Neuronal stem cell (in vitro differentiated cells): ENCODE measurements at regions not wholly inside any gene's neighbourhood (a gene's known extent, or its start where the extent isn't known, plus 50 kb on each side); places are given as distances from the start of the nearest gene placed in this dataset.
"Not testable (repeated sequence)": the region's sequence is repeated elsewhere in the genome, so short reads cannot be mapped to it uniquely, and the experiment has no call there.

Experiments
- DNase-seq: peaks from one replicate; pipeline ENCODE4 v3.0.0-alpha.2; 2013; ENCODE audit warnings: low spot score
- H2AFZ ChIP-seq: one replicate; pipeline ENCODE4 v1.6.1; 2013; ENCODE audit warnings: mild to moderate bottlenecking, low read length, inconsistent platforms
- H2AK5ac ChIP-seq: 2 replicates; pipeline ENCODE4 v1.6.1; 2013; ENCODE audit warnings: low read depth, mild to moderate bottlenecking, inconsistent platforms, low read length, moderate library complexity, mixed read lengths
- H2BK120ac ChIP-seq: 2 replicates; pipeline ENCODE4 v1.6.1; 2013; ENCODE audit warnings: low read depth, mild to moderate bottlenecking, inconsistent platforms, low read length, moderate library complexity, mixed read lengths
- H2BK12ac ChIP-seq: one replicate; pipeline ENCODE4 v1.6.1; 2013; ENCODE audit warnings: low read length, inconsistent platforms
- H2BK15ac ChIP-seq: 2 replicates; pipeline ENCODE4 v1.6.1; 2013; ENCODE audit warnings: mild to moderate bottlenecking, low read length, inconsistent platforms, mixed read lengths
- H2BK5ac ChIP-seq: one replicate; pipeline ENCODE4 v1.6.1; 2013; ENCODE audit warnings: inconsistent platforms, mild to moderate bottlenecking, low read length, moderate library complexity
- H3K14ac ChIP-seq: one replicate; pipeline ENCODE4 v1.6.1; 2013; ENCODE audit warnings: low read length, inconsistent platforms
- H3K18ac ChIP-seq: 2 replicates; pipeline ENCODE4 v1.6.1; 2013; ENCODE audit warnings: low read length, inconsistent platforms
- H3K23ac ChIP-seq: 2 replicates; pipeline ENCODE4 v1.6.1; 2013; ENCODE audit warnings: low read depth, mild to moderate bottlenecking, mixed read lengths, low read length, inconsistent platforms; ENCODE audit not compliant: poor library complexity
- H3K27ac ChIP-seq: replicated peaks from 3 replicates; pipeline ENCODE4 v1.5.1; 2013; ENCODE audit warnings: low read length, inconsistent platforms
- H3K27me3 ChIP-seq, 3 experiments: 2 replicates each; pipeline ENCODE4 v1.6.1; 2013; ENCODE audit warnings: low read length in 3 of 3, mild to moderate bottlenecking in 2 of 3, inconsistent platforms in 1 of 3, low read depth in 1 of 3, mixed read lengths in 1 of 3, moderate library complexity in 1 of 3; ENCODE audit not compliant: control insufficient read depth in 3 of 3, insufficient read depth in 3 of 3
- H3K36me3 ChIP-seq, 2 donors: replicated peaks in 1 of 2; 2 replicates each; pipeline ENCODE4 v1.6.1; 2013; ENCODE audit warnings: low read length in 2 of 2; ENCODE audit not compliant: control insufficient read depth in 2 of 2, insufficient read depth in 2 of 2
- H3K4ac ChIP-seq: 2 replicates; pipeline ENCODE4 v1.6.1; 2013; ENCODE audit warnings: inconsistent platforms, mild to moderate bottlenecking, low read length, moderate library complexity
- H3K4me1 ChIP-seq, 2 donors: 1 replicate in 1 of 2; 2 replicates in 1 of 2; pipeline ENCODE4 v1.6.1; 2013; ENCODE audit warnings: low read length in 2 of 2, low read depth in 1 of 2; ENCODE audit not compliant: control insufficient read depth in 2 of 2, insufficient read depth in 1 of 2
- H3K4me2 ChIP-seq: one replicate; pipeline ENCODE4 v1.6.1; 2013; ENCODE audit warnings: mild to moderate bottlenecking, low read length, inconsistent platforms; ENCODE audit not compliant: insufficient read depth, poor library complexity, severe bottlenecking
- H3K4me3 ChIP-seq, 2 donors: 2 replicates each; pipeline ENCODE4 v1.5.1; 2013; ENCODE audit warnings: low read length in 2 of 2, mild to moderate bottlenecking in 2 of 2, inconsistent platforms in 1 of 2, moderate library complexity in 1 of 2
- H3K79me1 ChIP-seq: one replicate; pipeline ENCODE4 v1.6.1; 2013; ENCODE audit warnings: low read depth, mild to moderate bottlenecking, inconsistent platforms, low read length, moderate library complexity
- H3K9ac ChIP-seq: one replicate; pipeline ENCODE4 v1.6.1; 2013; ENCODE audit warnings: mild to moderate bottlenecking, low read depth, low read length, inconsistent platforms; ENCODE audit not compliant: poor library complexity
- H3K9me3 ChIP-seq, 2 donors: replicated peaks in 1 of 2; 2 replicates each; pipeline versions ENCODE3 to v1.6.1; 2013; ENCODE audit warnings: low read length in 2 of 2, mild to moderate bottlenecking in 2 of 2, inconsistent platforms in 1 of 2, low read depth in 1 of 2, mixed read lengths in 1 of 2, moderate library complexity in 1 of 2; ENCODE audit not compliant: control insufficient read depth in 2 of 2, insufficient read depth in 1 of 2
- H4K8ac ChIP-seq: one replicate; pipeline ENCODE4 v1.6.1; 2013; ENCODE audit warnings: low read depth, mild to moderate bottlenecking, inconsistent platforms, low read length, moderate library complexity
- H4K91ac ChIP-seq: one replicate; pipeline ENCODE4 v1.6.1; 2013; ENCODE audit warnings: low read length, low read depth, mild to moderate bottlenecking, inconsistent platforms; ENCODE audit not compliant: poor library complexity
- WGBS, 2 donors: extraction: QIAGEN DNeasy Blood & Tissue Kit; methylation state at CpG; one replicate each; pipeline ENCODE4 v1.1.7; 2013; ENCODE audit warnings: missing lambda C conversion rate in 2 of 2, mixed read lengths in 1 of 2; ENCODE audit not compliant: insufficient read length in 2 of 2, insufficient replicate concordance in 1 of 2; ENCODE audit errors: extremely low coverage in 2 of 2; 5-methylcytosine and 5-hydroxymethylcytosine counted together

GRCh38 chr4:60724623-60725022 is 475.5 kb upstream of the ADGRL3 start:
- Histone ChIP-seq H2AFZ (no peak overlapping the region), H3K27ac (no peak overlapping the region), H3K36me3 (no peaks in the 10 kb centered on the region), H3K9me3 (no peaks in the 10 kb centered on the region), H3K4me2 (no peak overlapping the region), H4K91ac (no peak overlapping the region), H4K8ac (no peak overlapping the region), H3K14ac (no peak overlapping the region), H2BK120ac (no peak overlapping the region), H3K4me1 (no peaks in the 10 kb centered on the region), H3K18ac (no peak overlapping the region), H3K4ac (no peak overlapping the region), H2BK12ac (no peak overlapping the region), H2BK15ac (no peak overlapping the region), H2AK5ac (no peak overlapping the region), H3K27me3 (no peaks in the 10 kb centered on the region), H3K9ac (no peak overlapping the region), H3K4me3 (no peak overlapping the region), H3K79me1 (peaks cover 2% of the 10 kb centered on the region), H2BK5ac (no peak overlapping the region), H3K23ac (no peak overlapping the region)
- DNase-seq: no peak
- no CpG with 5 or more reads among the region's 3 CpGs for WGBS, 2 donors

DNA sequence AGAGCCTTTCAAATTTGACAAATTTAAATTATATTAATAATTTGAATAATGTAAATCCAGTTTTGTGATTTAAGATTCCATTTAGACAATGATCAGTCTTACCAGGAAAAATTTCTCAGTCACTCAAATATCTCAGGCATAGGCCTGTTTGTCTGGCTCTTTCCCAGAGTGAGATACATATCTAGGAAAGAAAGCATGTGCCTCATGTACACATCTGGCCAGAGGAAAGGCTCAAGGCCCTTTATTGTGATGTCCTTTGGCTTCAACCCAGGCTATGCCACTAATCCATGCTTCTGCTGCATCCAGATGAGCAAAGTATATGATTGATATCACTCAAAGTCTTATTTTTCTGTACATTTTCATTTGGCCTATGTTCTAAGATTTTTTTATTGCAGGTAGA is 473.3 kb upstream of the ADGRL3 start:
- no peak overlapping the region for H2BK120ac ChIP-seq
- no peak overlapping the region for H3K23ac ChIP-seq
- no peak overlapping the region for H2AFZ ChIP-seq
- H3K9ac ChIP-seq: no peak overlapping the region
- no peaks in the 10 kb centered on the region for H3K27me3 ChIP-seq
- no peak for DNase-seq
- H3K14ac ChIP-seq: no peak overlapping the region
- no peak overlapping the region for H3K27ac ChIP-seq
- H2BK5ac ChIP-seq: no peak overlapping the region
- H3K18ac ChIP-seq: no peak overlapping the region
- H3K9me3 ChIP-seq: no peaks in the 10 kb centered on the region
- H3K36me3 ChIP-seq: no peaks in the 10 kb centered on the region
- H2AK5ac ChIP-seq: no peak overlapping the region
- no peak overlapping the region for H3K4me3 ChIP-seq
- H3K4me2 ChIP-seq: no peak overlapping the region
- no peak overlapping the region for H4K91ac ChIP-seq
- no peak overlapping the region for H2BK12ac ChIP-seq
- H4K8ac ChIP-seq: no peak overlapping the region
- no peaks in the 10 kb centered on the region for H3K4me1 ChIP-seq
- no peak overlapping the region for H3K4ac ChIP-seq
- H3K79me1 ChIP-seq: peaks cover 2% of the 10 kb centered on the region
- H2BK15ac ChIP-seq: no peak overlapping the region

- Histone ChIP-seq H3K14ac (no peak overlapping the region), H3K27me3 (no peaks in the 10 kb centered on the region), H2BK5ac (no peak overlapping the region), H3K36me3 (no peaks in the 10 kb centered on the region), H2BK120ac (no peak overlapping the region), H3K27ac (no peak overlapping the region), H3K4me2 (no peak overlapping the region), H3K4ac (no peak overlapping the region), H2AK5ac (no peak overlapping the region), H3K4me1 (no peaks in the 10 kb centered on the region), H3K79me1 (peaks cover 2% of the 10 kb centered on the region), H3K4me3 (no peak overlapping the region), H3K23ac (no peak overlapping the region), H3K9ac (no peak overlapping the region), H4K91ac (no peak overlapping the region), H3K18ac (no peak overlapping the region), H4K8ac (no peak overlapping the region), H2BK12ac (no peak overlapping the region), H2BK15ac (no peak overlapping the region), H2AFZ (no peak overlapping the region), H3K9me3 (no peaks in the 10 kb centered on the region)
- no peak for DNase-seq
These were observed 470.9 kb upstream of the ADGRL3 start for GRCh38 chr4:60729194-60729593.

- not testable (repeated sequence) for H3K79me1 ChIP-seq, H2AK5ac ChIP-seq, H2BK120ac ChIP-seq, DNase-seq, H3K18ac ChIP-seq, H2BK15ac ChIP-seq, H3K36me3 ChIP-seq, H3K9ac ChIP-seq, H2BK12ac ChIP-seq, H3K14ac ChIP-seq, H3K4me2 ChIP-seq, H4K8ac ChIP-seq, H3K23ac ChIP-seq, H3K27ac ChIP-seq, H3K27me3 ChIP-seq, H2BK5ac ChIP-seq, H3K4me3 ChIP-seq, H3K9me3 ChIP-seq, H3K4ac ChIP-seq, H2AFZ ChIP-seq, H4K91ac ChIP-seq, H3K4me1 ChIP-seq
- WGBS, 2 donors: no CpG with 5 or more reads among the region's 3 CpGs
These were observed 470.4 kb upstream of the ADGRL3 start for GRCh38 chr4:60729764-60730163.
